ENCODE measurements at regions not wholly inside any gene's neighbourhood (a gene's known extent, or its start where the extent isn't known, plus 50 kb on each side); places are given as distances from the start of the nearest gene placed in this dataset.

DNA sequence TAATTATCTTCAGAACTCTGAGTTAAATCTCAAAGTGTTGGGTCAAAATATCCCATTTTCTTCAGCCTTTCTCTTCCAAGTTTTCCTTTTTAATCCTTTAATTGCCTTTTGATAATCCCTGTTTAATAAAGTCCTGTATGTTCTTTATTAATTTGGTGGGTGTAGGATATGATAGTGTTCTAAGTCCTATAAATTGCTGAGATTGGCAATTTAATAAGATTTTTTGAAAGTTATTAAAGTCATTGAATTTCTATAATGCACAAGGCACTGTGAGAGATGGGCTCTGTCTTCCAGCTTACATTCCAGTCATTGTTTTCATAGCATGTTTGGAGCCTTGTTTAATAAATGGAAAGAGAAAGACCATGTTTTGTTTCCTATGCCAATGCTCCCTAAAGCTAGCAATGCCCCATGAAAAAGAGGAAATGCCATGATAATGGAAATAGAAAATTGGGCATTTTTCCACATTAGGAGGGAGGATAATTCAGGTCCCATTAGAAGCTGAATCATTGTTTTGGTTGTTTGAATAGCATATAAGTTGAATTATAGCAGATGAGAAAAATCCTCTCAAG, 404.8 kb downstream of the CD109 start:
- in situ Hi-C loops (cut with HindIII; ENCODE audit: low pct_ligation_motif_present, low sequenced_read_pairs), result no loop called here
- H3K27ac ChIP-seq, result no peak overlapping the region
- no peaks in the 10 kb centered on the region for H3K27me3 ChIP-seq (replicated peaks)
- H3K4me3 ChIP-seq (ENCODE audit: low read depth, low read length), result no peak overlapping the region
- TF ChIP-seq, protein P1, sequence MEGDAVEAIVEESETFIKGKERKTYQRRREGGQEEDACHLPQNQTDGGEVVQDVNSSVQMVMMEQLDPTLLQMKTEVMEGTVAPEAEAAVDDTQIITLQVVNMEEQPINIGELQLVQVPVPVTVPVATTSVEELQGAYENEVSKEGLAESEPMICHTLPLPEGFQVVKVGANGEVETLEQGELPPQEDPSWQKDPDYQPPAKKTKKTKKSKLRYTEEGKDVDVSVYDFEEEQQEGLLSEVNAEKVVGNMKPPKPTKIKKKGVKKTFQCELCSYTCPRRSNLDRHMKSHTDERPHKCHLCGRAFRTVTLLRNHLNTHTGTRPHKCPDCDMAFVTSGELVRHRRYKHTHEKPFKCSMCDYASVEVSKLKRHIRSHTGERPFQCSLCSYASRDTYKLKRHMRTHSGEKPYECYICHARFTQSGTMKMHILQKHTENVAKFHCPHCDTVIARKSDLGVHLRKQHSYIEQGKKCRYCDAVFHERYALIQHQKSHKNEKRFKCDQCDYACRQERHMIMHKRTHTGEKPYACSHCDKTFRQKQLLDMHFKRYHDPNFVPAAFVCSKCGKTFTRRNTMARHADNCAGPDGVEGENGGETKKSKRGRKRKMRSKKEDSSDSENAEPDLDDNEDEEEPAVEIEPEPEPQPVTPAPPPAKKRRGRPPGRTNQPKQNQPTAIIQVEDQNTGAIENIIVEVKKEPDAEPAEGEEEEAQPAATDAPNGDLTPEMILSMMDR (IDR thresholded peaks at IDR 0.05; ENCODE audit: low read depth, low read length, missing control alignments), result no peak
- no peak for DNase-seq
- H3K36me3 ChIP-seq (replicated peaks), result no peaks in the 10 kb centered on the region

- TF ChIP-seq, protein P1 (IDR thresholded peaks at IDR 0.05; ENCODE audit: low read depth, low read length, missing control alignments), result no peak
Measured at GRCh38 chr6:74096329-74096728, 400.3 kb downstream of the CD109 start.

GRCh38 chr6:74093361-74093760, 397.4 kb downstream of the CD109 start:
- Histone ChIP-seq H3K4me3 (ENCODE audit: low read depth, low read length) (no peak overlapping the region), H3K27ac (no peak overlapping the region), H3K27me3 (replicated peaks) (no peaks in the 10 kb centered on the region), H3K36me3 (replicated peaks) (no peaks in the 10 kb centered on the region)
- TF ChIP-seq, protein P1 (IDR thresholded peaks at IDR 0.05; ENCODE audit: low read depth, low read length, missing control alignments), result no peak
- no peak for DNase-seq
- in situ Hi-C loops (cut with HindIII; ENCODE audit: low pct_ligation_motif_present, low sequenced_read_pairs), result no loop called here

More at GRCh38 chr6:74096329-74096728, 400.3 kb downstream of the CD109 start:
- DNase-seq, result no peak
- Histone ChIP-seq H3K4me3 (ENCODE audit: low read depth, low read length) (no peak overlapping the region), H3K27me3 (replicated peaks) (no peaks in the 10 kb centered on the region), H3K27ac (no peak overlapping the region), H3K36me3 (replicated peaks) (no peaks in the 10 kb centered on the region)
- in situ Hi-C loops (cut with HindIII; ENCODE audit: low pct_ligation_motif_present, low sequenced_read_pairs), result no loop called here

DNA sequence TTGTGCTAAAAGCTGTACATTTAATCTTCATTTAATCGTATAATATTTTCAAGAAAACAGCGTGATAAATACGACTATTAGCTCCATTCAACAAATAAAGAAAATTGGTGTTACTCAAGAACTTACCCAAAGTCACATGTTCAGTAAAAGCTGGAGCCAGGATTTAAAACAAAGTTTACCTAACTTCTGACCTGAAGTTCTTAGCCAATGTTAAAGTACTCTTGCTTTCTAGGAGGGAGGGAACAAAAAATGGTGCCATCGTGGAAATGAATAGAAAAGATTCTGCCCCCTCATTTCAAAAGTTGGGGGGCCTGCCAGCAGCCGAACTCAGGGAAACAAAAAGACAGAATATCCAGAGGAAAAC, 395.8 kb downstream of the CD109 start:
- Histone ChIP-seq H3K4me3 (ENCODE audit: low read depth, low read length) (no peak overlapping the region), H3K27me3 (replicated peaks) (no peaks in the 10 kb centered on the region), H3K36me3 (replicated peaks) (no peaks in the 10 kb centered on the region), H3K27ac (no peak overlapping the region)
- in situ Hi-C loops (cut with HindIII; ENCODE audit: low pct_ligation_motif_present, low sequenced_read_pairs), result no loop called here
- TF ChIP-seq, protein P1 (IDR thresholded peaks at IDR 0.05; ENCODE audit: low read depth, low read length, missing control alignments), result no peak
- no peak for DNase-seq

GRCh38 chr6:74091136-74091793, 395.3 kb downstream of the CD109 start:
- H3K27me3 ChIP-seq (replicated peaks), result no peaks in the 10 kb centered on the region
- in situ Hi-C loops (cut with HindIII; ENCODE audit: low pct_ligation_motif_present, low sequenced_read_pairs), result no loop called here
- H3K27ac ChIP-seq, result no peak overlapping the region
- TF ChIP-seq, protein P1 (IDR thresholded peaks at IDR 0.05; ENCODE audit: low read depth, low read length, missing control alignments), result peak; percentile 60
- DNase-seq, result no peak
- H3K36me3 ChIP-seq (replicated peaks), result no peaks in the 10 kb centered on the region
- H3K4me3 ChIP-seq (ENCODE audit: low read depth, low read length), result no peak overlapping the region

DNA sequence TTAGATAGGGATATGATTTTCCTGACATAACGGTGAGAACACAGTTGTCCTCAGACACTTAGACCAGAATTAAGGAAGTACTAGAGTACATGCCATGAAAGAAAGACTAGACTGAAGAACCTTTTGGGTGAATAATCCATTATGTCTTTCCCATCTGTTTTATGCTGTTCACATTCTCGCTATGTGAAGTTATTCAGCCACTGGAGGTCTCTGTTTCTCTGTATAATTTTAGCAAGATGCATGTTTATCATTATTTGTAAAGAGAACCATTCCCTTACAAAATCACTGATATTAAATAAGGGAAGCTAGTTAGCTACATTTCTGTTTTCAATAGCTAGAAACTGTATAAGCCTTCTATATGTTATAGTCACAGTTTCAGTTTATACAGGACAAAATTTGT, 391.9 kb downstream of the CD109 start:
- TF ChIP-seq, protein P1 (IDR thresholded peaks at IDR 0.05; ENCODE audit: low read depth, low read length, missing control alignments), result peak; percentile 12
- no peaks in the 10 kb centered on the region for H3K27me3 ChIP-seq (replicated peaks)
- no peak overlapping the region for H3K27ac ChIP-seq
- peak; percentile 14 for DNase-seq
- H3K36me3 ChIP-seq (replicated peaks), result no peaks in the 10 kb centered on the region
- in situ Hi-C loops (cut with HindIII; ENCODE audit: low pct_ligation_motif_present, low sequenced_read_pairs), result no loop called here
- H3K4me3 ChIP-seq (ENCODE audit: low read depth, low read length), result no peak overlapping the region
